HFF-Myc (cell line): ENCODE measurements at regions not wholly inside any gene's neighbourhood (a gene's known extent, or its start where the extent isn't known, plus 50 kb on each side); places are given as distances from the start of the nearest gene placed in this dataset.

Experiments
- DNase-seq: peaks from one replicate; pipeline ENCODE4 v3.0.0-alpha.2; 2011; ENCODE audit warnings: low read depth; ENCODE audit errors: extremely low read depth
- H3K4me3 ChIP-seq: replicated peaks from 2 replicates; pipeline ENCODE4 v1.5.1; 2011; ENCODE audit warnings: low read depth, mild to moderate bottlenecking, control low read depth, low read length
- CTCF ChIP-seq: IDR thresholded peaks from 2 replicates; pipeline ENCODE4 v1.5.1; 2012; ENCODE audit warnings: mild to moderate bottlenecking, low read depth, low read length, control low read depth; ENCODE audit errors: missing control alignments

- no peak overlapping the region for H3K4me3 ChIP-seq
- DNase-seq, result no peak
- no peak for TF ChIP-seq CTCF
Measured at GRCh38 chr4:54390670-54391069, 161.6 kb downstream of the PDGFRA start.

- no peak for DNase-seq
- no peak for TF ChIP-seq CTCF
- no peak overlapping the region for H3K4me3 ChIP-seq
Measured at GRCh38 chr4:54391104-54391503, 162.0 kb downstream of the PDGFRA start.

- TF ChIP-seq CTCF, result no peak
- H3K4me3 ChIP-seq, result no peak overlapping the region
- no peak for DNase-seq
Measured at GRCh38 chr4:54392479-54392878, 163.4 kb downstream of the PDGFRA start.

GRCh38 chr4:54393243-54393642, 164.2 kb downstream of the PDGFRA start:
- H3K4me3 ChIP-seq, result no peak overlapping the region
- DNase-seq, result no peak
- no peak for TF ChIP-seq CTCF

- no peak for DNase-seq
- H3K4me3 ChIP-seq, result no peak overlapping the region
- TF ChIP-seq CTCF, result no peak
Measured at GRCh38 chr4:54395013-54395527, 166.0 kb downstream of the PDGFRA start.

GRCh38 chr4:54400188-54400587, 171.1 kb downstream of the PDGFRA start:
- no peak overlapping the region for H3K4me3 ChIP-seq
- no peak for DNase-seq
- no peak for TF ChIP-seq CTCF

- TF ChIP-seq CTCF, result no peak
- H3K4me3 ChIP-seq, result no peak overlapping the region
- DNase-seq, result peak; percentile 38
Measured at GRCh38 chr4:54400802-54401201, 171.7 kb downstream of the PDGFRA start.
